Stimulated activated CD4-positive, alpha-beta T cell treated with anti-CD3 and anti-CD28 coated beads, TNF-alpha, amount 100 ng/mL, for 24 hours (primary cell): ENCODE measurements at regions not wholly inside any gene's neighbourhood (a gene's known extent, or its start where the extent isn't known, plus 50 kb on each side); places are given as distances from the start of the nearest gene placed in this dataset.
"Not testable (repeated sequence)": the region's sequence is repeated elsewhere in the genome, so short reads cannot be mapped to it uniquely, and the experiment has no call there.

ENCODE experiments used
- DNase-seq, 3 experiments: peaks; one replicate each; pipeline ENCODE4 v3.0.0-alpha.2; 2020; ENCODE audit warnings: low read depth in 3 of 3

- DNase-seq = no peak
Measured at GRCh38 chr5:6273749-6274148, 104.6 kb downstream of the MED10 start.

GRCh38 chr5:6273090-6273735 lies 105.1 kb downstream of the MED10 start:
- DNase-seq = no peak

GRCh38 chr5:6269925-6270324 lies 108.4 kb downstream of the MED10 start:
- no peak for DNase-seq

- DNase-seq = no peak
Measured at GRCh38 chr5:6266671-6267197, 111.6 kb downstream of the MED10 start.

- DNase-seq = no peak
Measured at GRCh38 chr5:6264394-6264793, 114.0 kb downstream of the MED10 start.

- no peak for DNase-seq
Measured at GRCh38 chr5:6262651-6263363, 115.5 kb downstream of the MED10 start.

- DNase-seq = no peak
Measured at GRCh38 chr5:6261668-6262067, 116.7 kb downstream of the MED10 start.

- no peak for DNase-seq
Measured at GRCh38 chr5:6261256-6261655, 117.1 kb downstream of the MED10 start.

GRCh38 chr5:6260846-6261245 lies 117.5 kb downstream of the MED10 start:
- no peak for DNase-seq

- no peak for DNase-seq
Measured at GRCh38 chr5:6256901-6257300, 121.4 kb downstream of the MED10 start.

- no peak for DNase-seq
Measured at GRCh38 chr5:6255956-6256355, 122.4 kb downstream of the MED10 start.

GRCh38 chr5:6253846-6254245 lies 124.5 kb downstream of the MED10 start:
- no peak for DNase-seq

- DNase-seq = no peak
Measured at GRCh38 chr5:6253281-6253680, 125.1 kb downstream of the MED10 start.

GRCh38 chr5:6252581-6252980 lies 125.8 kb downstream of the MED10 start:
- DNase-seq = no peak

GRCh38 chr5:6251565-6252102 lies 126.7 kb downstream of the MED10 start:
- no peak for DNase-seq

GRCh38 chr5:6250121-6250520 lies 128.2 kb downstream of the MED10 start:
- no peak for DNase-seq

GRCh38 chr5:6248132-6248531 lies 130.2 kb downstream of the MED10 start:
- DNase-seq = no peak

GRCh38 chr5:6246820-6247437 lies 131.4 kb downstream of the MED10 start:
- DNase-seq = no peak

GRCh38 chr5:6244339-6244714 lies 134.0 kb downstream of the MED10 start:
- DNase-seq = no peak

- no peak for DNase-seq
Measured at GRCh38 chr5:6243706-6244338, 134.5 kb downstream of the MED10 start.

GRCh38 chr5:6241056-6241455 lies 137.3 kb downstream of the MED10 start:
- DNase-seq = not testable (repeated sequence)

GRCh38 chr5:6236858-6237481 lies 141.4 kb downstream of the MED10 start:
- DNase-seq = no peak
